Mesenchymal stem cell (in vitro differentiated cells and primary cell): ENCODE measurements at regions not wholly inside any gene's neighbourhood (a gene's known extent, or its start where the extent isn't known, plus 50 kb on each side); places are given as distances from the start of the nearest gene placed in this dataset.

Experiments
- DNase-seq: peaks from one replicate; pipeline ENCODE4 v3.0.0-alpha.2; 2013
- H2AFZ ChIP-seq: one replicate; pipeline ENCODE4 v1.6.1; 2013; ENCODE audit warnings: low read depth, mild to moderate bottlenecking, control low read depth, inconsistent platforms, low read length, moderate library complexity
- H2AK5ac ChIP-seq: 2 replicates; pipeline ENCODE4 v1.6.1; 2013; ENCODE audit warnings: low read length, moderate library complexity, mild to moderate bottlenecking, inconsistent platforms; ENCODE audit not compliant: severe bottlenecking
- H2BK120ac ChIP-seq: one replicate; pipeline ENCODE4 v1.6.1; 2013; ENCODE audit warnings: low read depth, mild to moderate bottlenecking, inconsistent platforms, low read length, moderate library complexity
- H2BK12ac ChIP-seq, 2 experiments: one replicate each; pipeline ENCODE4 v1.6.1; 2013; ENCODE audit warnings: inconsistent platforms in 2 of 2, low read length in 2 of 2, mild to moderate bottlenecking in 2 of 2, moderate library complexity in 2 of 2, control low read depth in 1 of 2
- H2BK15ac ChIP-seq: one replicate; pipeline ENCODE4 v1.6.1; 2013; ENCODE audit warnings: mild to moderate bottlenecking, low read depth, inconsistent platforms; ENCODE audit not compliant: poor library complexity, severe bottlenecking
- H2BK5ac ChIP-seq: 2 replicates; pipeline ENCODE4 v1.6.1; 2013; ENCODE audit warnings: low read depth, mild to moderate bottlenecking, low read length, control low read depth, inconsistent platforms; ENCODE audit not compliant: poor library complexity, severe bottlenecking
- H3K14ac ChIP-seq, 2 experiments: one replicate each; pipeline ENCODE4 v1.6.1; 2013; ENCODE audit warnings: inconsistent platforms in 2 of 2, low read length in 2 of 2, control low read depth in 1 of 2, mild to moderate bottlenecking in 1 of 2, moderate library complexity in 1 of 2
- H3K18ac ChIP-seq, 2 experiments: one replicate each; pipeline ENCODE4 v1.6.1; 2013; ENCODE audit warnings: inconsistent platforms in 2 of 2, low read length in 2 of 2, control low read depth in 1 of 2, low read depth in 1 of 2, mild to moderate bottlenecking in 1 of 2
- H3K23ac ChIP-seq, 2 experiments: one replicate each; pipeline ENCODE4 v1.6.1; 2013; ENCODE audit warnings: inconsistent platforms in 2 of 2, low read length in 2 of 2, mild to moderate bottlenecking in 2 of 2, moderate library complexity in 2 of 2, control low read depth in 1 of 2
- H3K27ac ChIP-seq: 2 replicates; pipeline ENCODE4 v1.5.1; 2013; ENCODE audit warnings: mild to moderate bottlenecking, moderate library complexity, low read length, control low read depth, inconsistent platforms; ENCODE audit not compliant: poor library complexity, severe bottlenecking
- H3K27me3 ChIP-seq, 2 experiments: 2 replicates each; pipeline versions ENCODE4 v1.6.1 to v1.7.0; 2013; ENCODE audit warnings: low read length in 2 of 2, mild to moderate bottlenecking in 2 of 2, moderate library complexity in 2 of 2, control low read depth in 1 of 2, inconsistent platforms in 1 of 2; ENCODE audit not compliant: control insufficient read depth in 1 of 2, insufficient read depth in 1 of 2
- H3K36me3 ChIP-seq, 2 experiments: 2 replicates each; pipeline versions ENCODE4 v1.6.1 to v1.7.0; 2013; ENCODE audit warnings: low read length in 2 of 2, control low read depth in 1 of 2, inconsistent platforms in 1 of 2, low read depth in 1 of 2, mild to moderate bottlenecking in 1 of 2; ENCODE audit not compliant: insufficient read depth in 2 of 2, control insufficient read depth in 1 of 2
- H3K4ac ChIP-seq, 2 experiments: one replicate each; pipeline ENCODE4 v1.6.1; 2013; ENCODE audit warnings: inconsistent platforms in 2 of 2, low read length in 2 of 2, mild to moderate bottlenecking in 2 of 2, moderate library complexity in 2 of 2, control low read depth in 1 of 2, low read depth in 1 of 2
- H3K4me1 ChIP-seq: 2 replicates; pipeline ENCODE4 v1.6.1; 2013; ENCODE audit warnings: low read depth, low read length, control low read depth; ENCODE audit not compliant: control insufficient read depth, insufficient read depth
- H3K4me2 ChIP-seq: 2 replicates; pipeline ENCODE4 v1.6.1; 2013; ENCODE audit warnings: low read length, mild to moderate bottlenecking, inconsistent platforms; ENCODE audit not compliant: poor library complexity, severe bottlenecking
- H3K4me3 ChIP-seq, 2 experiments: 2 replicates each; pipeline versions ENCODE4 v1.5.1 to v1.7.0; 2013; ENCODE audit warnings: low read length in 2 of 2, mild to moderate bottlenecking in 2 of 2, control low read depth in 1 of 2, low read depth in 1 of 2; ENCODE audit not compliant: insufficient read depth in 1 of 2
- H3K79me1 ChIP-seq: replicated peaks from 2 replicates; pipeline ENCODE4 v1.6.1; 2013; ENCODE audit warnings: mild to moderate bottlenecking, control low read depth, low read length, inconsistent platforms; ENCODE audit not compliant: poor library complexity, severe bottlenecking
- H3K9ac ChIP-seq: 2 replicates; pipeline ENCODE4 v1.7.0; 2013; ENCODE audit warnings: mild to moderate bottlenecking, low read length, moderate library complexity
- H3K9me3 ChIP-seq: 2 replicates; pipeline ENCODE4 v1.7.0; 2013; ENCODE audit warnings: mild to moderate bottlenecking, low read length; ENCODE audit not compliant: control insufficient read depth
- H4K8ac ChIP-seq: one replicate; pipeline ENCODE4 v1.6.1; 2013; ENCODE audit warnings: inconsistent platforms, mild to moderate bottlenecking, low read length, moderate library complexity
- H4K91ac ChIP-seq: one replicate; pipeline ENCODE4 v1.6.1; 2013; ENCODE audit warnings: mild to moderate bottlenecking, low read length, inconsistent platforms
- WGBS: methylation state at CpG from one replicate; pipeline ENCODE4 v1.1.7; 2013; ENCODE audit warnings: mixed read lengths; 5-methylcytosine and 5-hydroxymethylcytosine counted together

DNA sequence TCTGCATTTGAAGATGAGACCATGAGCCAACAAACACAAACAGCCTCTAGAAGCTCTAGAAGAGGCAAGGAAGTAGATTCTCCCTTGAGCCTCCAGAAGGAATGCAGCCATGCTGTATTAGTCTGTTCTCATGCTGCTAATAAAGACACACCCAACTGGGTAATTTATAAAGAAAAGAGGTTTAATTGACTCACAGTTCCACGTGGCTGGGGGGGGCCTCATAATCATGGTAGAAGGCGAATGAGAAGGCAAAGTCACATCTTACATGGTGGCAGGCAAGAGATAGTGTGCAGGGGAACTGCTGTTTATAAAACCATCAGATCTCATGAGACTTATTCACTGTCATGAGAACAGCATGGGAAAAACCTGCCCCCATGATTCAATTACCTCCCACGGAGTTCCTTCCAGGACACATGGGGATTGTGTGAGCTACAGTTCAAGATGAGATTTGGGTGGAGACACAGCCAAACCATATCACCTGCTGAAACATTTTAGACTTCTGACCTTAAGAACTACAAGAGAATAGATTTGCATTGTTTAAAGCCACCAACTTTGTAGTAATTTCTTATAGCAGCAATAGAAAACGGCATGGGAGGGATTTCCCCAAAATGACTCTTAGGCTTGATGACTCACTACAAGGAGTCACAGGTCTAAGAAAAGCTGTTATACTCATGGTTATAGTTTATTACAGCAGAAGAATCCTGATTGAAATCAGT lies 284.4 kb upstream of the SFRP2 start:
- H3K23ac ChIP-seq = no peak overlapping the region
- H3K27me3 ChIP-seq = no peaks in the 10 kb centered on the region
- H3K4me3 ChIP-seq = peak overlapping the region in 1 of 2 experiments; percentile 20
- H3K18ac ChIP-seq = peak overlapping the region in 1 of 2 experiments; percentile 8
- H3K9me3 ChIP-seq = peaks cover 6% of the 10 kb centered on the region
- H2BK12ac ChIP-seq = peak overlapping the region in 1 of 2 experiments; percentile 39
- no peak overlapping the region for H4K8ac ChIP-seq
- 40% methylated on average over 2 of the region's 4 CpGs for WGBS
- no peak overlapping the region for H2BK5ac ChIP-seq
- H3K9ac ChIP-seq = peak overlapping the region; percentile 66
- no peak overlapping the region for H4K91ac ChIP-seq
- no peak overlapping the region for H3K4me2 ChIP-seq
- no peak overlapping the region for H2BK120ac ChIP-seq
- peak; percentile 91 for DNase-seq
- no peaks in the 10 kb centered on the region for H3K4me1 ChIP-seq
- H2AK5ac ChIP-seq = no peak overlapping the region
- no peak overlapping the region for H3K4ac ChIP-seq
- H3K79me1 ChIP-seq = no peaks in the 10 kb centered on the region
- no peak overlapping the region for H2AFZ ChIP-seq
- no peak overlapping the region for H2BK15ac ChIP-seq
- no peaks in the 10 kb centered on the region for H3K36me3 ChIP-seq
- H3K27ac ChIP-seq = no peak overlapping the region
- no peak overlapping the region for H3K14ac ChIP-seq

DNA sequence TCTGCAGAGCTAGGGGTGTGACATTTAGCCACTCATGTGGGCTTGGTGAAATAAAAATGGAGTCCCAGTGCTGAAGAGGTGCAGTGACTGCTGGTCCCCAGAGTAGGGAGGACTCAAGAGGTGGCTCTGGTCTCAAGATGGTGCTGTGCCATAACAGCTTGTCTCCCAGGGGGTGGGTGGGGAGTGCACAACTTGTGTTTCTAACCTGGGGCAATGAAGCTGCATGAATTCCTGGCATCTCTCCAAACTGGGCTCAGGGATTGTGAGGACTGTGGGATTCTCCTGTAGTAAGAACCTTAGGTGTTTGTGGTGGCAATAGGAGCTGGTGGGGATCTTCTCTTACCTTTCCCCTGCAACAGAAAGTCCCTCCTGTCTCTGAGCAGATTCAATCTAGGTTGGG lies 278.9 kb upstream of the SFRP2 start:
- DNase-seq = no peak
- no peak overlapping the region for H2BK5ac ChIP-seq
- no peak overlapping the region for H3K23ac ChIP-seq

DNA sequence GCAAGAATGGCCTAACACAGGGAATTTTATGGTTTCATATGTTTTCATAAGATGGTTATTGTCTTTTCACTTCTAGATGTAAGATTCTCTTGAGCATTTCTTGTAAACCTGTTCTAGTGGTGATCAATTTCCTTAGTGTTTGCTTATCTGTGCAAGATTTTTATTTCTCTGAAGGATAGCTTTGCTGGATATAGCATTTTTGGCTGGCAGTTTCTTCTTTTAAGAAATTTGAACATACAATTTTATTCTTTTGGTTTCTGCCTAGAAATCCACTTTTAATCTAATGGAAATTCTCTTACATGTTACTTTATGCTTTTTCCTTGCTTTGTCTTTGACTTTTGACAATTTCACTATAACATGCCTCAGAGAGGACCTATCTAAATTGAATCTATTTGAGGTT lies 276.5 kb upstream of the SFRP2 start:
- H2AFZ ChIP-seq = no peak overlapping the region
- H3K4me2 ChIP-seq = no peak overlapping the region
- no peak overlapping the region for H4K8ac ChIP-seq
- no peaks in the 10 kb centered on the region for H3K36me3 ChIP-seq
- no peak for DNase-seq
- H3K27me3 ChIP-seq = no peaks in the 10 kb centered on the region
- H3K9ac ChIP-seq = no peak overlapping the region
- H3K4me3 ChIP-seq = no peak overlapping the region
- H2AK5ac ChIP-seq = no peak overlapping the region
- no peak overlapping the region for H3K18ac ChIP-seq
- H3K27ac ChIP-seq = no peak overlapping the region
- H3K14ac ChIP-seq = no peak overlapping the region
- peaks cover 52% of the 10 kb centered on the region for H3K9me3 ChIP-seq
- H3K4me1 ChIP-seq = no peaks in the 10 kb centered on the region
- H3K23ac ChIP-seq = no peak overlapping the region
- H3K79me1 ChIP-seq = no peaks in the 10 kb centered on the region
- no peak overlapping the region for H3K4ac ChIP-seq
- no peak overlapping the region for H4K91ac ChIP-seq
- no peak overlapping the region for H2BK12ac ChIP-seq
- H2BK15ac ChIP-seq = no peak overlapping the region
- H2BK5ac ChIP-seq = no peak overlapping the region
- H2BK120ac ChIP-seq = no peak overlapping the region

More for the DNA sequence above, 278.9 kb upstream of the SFRP2 start:
- H3K4me3 ChIP-seq = no peak overlapping the region
- no peaks in the 10 kb centered on the region for H3K36me3 ChIP-seq
- H3K9me3 ChIP-seq = peaks cover 45% of the 10 kb centered on the region
- H2BK120ac ChIP-seq = no peak overlapping the region
- H2AFZ ChIP-seq = no peak overlapping the region
- H3K27ac ChIP-seq = no peak overlapping the region
- H2BK15ac ChIP-seq = no peak overlapping the region
- no peak overlapping the region for H4K8ac ChIP-seq
- H3K4me1 ChIP-seq = no peaks in the 10 kb centered on the region
- H3K9ac ChIP-seq = no peak overlapping the region
- H3K79me1 ChIP-seq = no peaks in the 10 kb centered on the region
- no peak overlapping the region for H3K4me2 ChIP-seq
- H3K18ac ChIP-seq = no peak overlapping the region
- no peak overlapping the region for H2BK12ac ChIP-seq
- H3K4ac ChIP-seq = no peak overlapping the region
- peak overlapping the region in 1 of 2 experiments; percentile 19 for H3K14ac ChIP-seq
- no peak overlapping the region for H2AK5ac ChIP-seq
- H4K91ac ChIP-seq = no peak overlapping the region
- no peaks in the 10 kb centered on the region for H3K27me3 ChIP-seq

DNA sequence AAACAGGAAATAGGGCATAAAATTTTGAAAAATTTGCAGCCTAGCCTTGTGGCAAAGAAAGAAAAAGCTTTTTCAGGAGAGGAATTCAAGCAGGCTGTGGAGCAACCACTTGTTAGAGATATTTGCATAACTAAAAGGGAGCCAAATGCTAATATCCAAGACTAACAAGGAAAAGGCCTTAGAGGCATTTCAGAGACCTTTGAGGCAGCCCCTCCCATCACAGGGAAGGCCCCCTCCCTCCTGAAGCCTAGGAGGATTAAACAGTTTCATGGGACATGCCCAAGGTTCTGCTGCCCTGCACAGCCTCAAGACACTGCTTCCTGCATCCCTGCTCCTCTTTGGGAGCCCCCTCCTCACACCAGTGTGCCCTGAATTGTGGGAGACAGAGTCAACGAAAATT lies 275.4 kb upstream of the SFRP2 start:
- no peak for DNase-seq

More for the DNA sequence above, 275.4 kb upstream of the SFRP2 start:
- Histone ChIP-seq H3K9ac (no peak overlapping the region), H2BK12ac (no peak overlapping the region), H2BK15ac (no peak overlapping the region), H3K27ac (no peak overlapping the region), H3K4me2 (no peak overlapping the region), H3K4me3 (no peak overlapping the region), H2AK5ac (no peak overlapping the region), H2BK120ac (no peak overlapping the region), H3K36me3 (no peaks in the 10 kb centered on the region), H3K14ac (no peak overlapping the region), H3K18ac (no peak overlapping the region), H4K8ac (no peak overlapping the region), H3K23ac (no peak overlapping the region), H2AFZ (no peak overlapping the region), H2BK5ac (no peak overlapping the region), H3K9me3 (peaks cover 58% of the 10 kb centered on the region), H3K4me1 (no peaks in the 10 kb centered on the region), H3K4ac (no peak overlapping the region), H3K79me1 (no peaks in the 10 kb centered on the region), H4K91ac (no peak overlapping the region), H3K27me3 (no peaks in the 10 kb centered on the region)
- no CpG with 5 or more reads among the region's 1 CpG for WGBS
